ENCODE measurements at regions not wholly inside any gene's neighbourhood (a gene's known extent, or its start where the extent isn't known, plus 50 kb on each side); places are given as distances from the start of the nearest gene placed in this dataset.
"Not testable (repeated sequence)": the region's sequence is repeated elsewhere in the genome, so short reads cannot be mapped to it uniquely, and the experiment has no call there.

- no peak for FAIRE-seq
Measured at GRCh38 chr2:77713412-77713811, 191.2 kb upstream of the LRRTM4 start.

GRCh38 chr2:77720115-77720514, 197.9 kb upstream of the LRRTM4 start:
- Histone ChIP-seq H3K27me3 (ENCODE audit: control insufficient read depth, insufficient read depth, low read length) (no peaks in the 10 kb centered on the region), H3K4me3 (ENCODE audit: low read length in 3 of 3) (no peak overlapping the region), H3K4me1 (ENCODE audit: control insufficient read depth in 2 of 3, insufficient read depth in 2 of 3, low read depth in 1 of 3, low read length in 3 of 3) (no peaks in the 10 kb centered on the region), H3K9ac (ENCODE audit: low read length in 3 of 3) (no peak overlapping the region), H3K9me3 (ENCODE audit: control insufficient read depth in 2 of 3, insufficient read depth in 1 of 3, low read length in 3 of 3) (no peaks in the 10 kb centered on the region), H3K27ac (ENCODE audit: low read depth in 2 of 2, low read length in 2 of 2) (no peak overlapping the region), H3K36me3 (ENCODE audit: control insufficient read depth in 2 of 3, insufficient read depth in 3 of 3, low read length in 3 of 3) (no peaks in the 10 kb centered on the region)
- DNase-seq (no peak), FAIRE-seq (no peak)
- TF ChIP-seq CTCF (IDR thresholded peaks at IDR 0.05; ENCODE audit: borderline replicate concordance, extremely low read depth, insufficient read depth) = no peak
- intact Hi-C loops (cut with DNase I) = no loop called here

More at GRCh38 chr2:77713412-77713811, 191.2 kb upstream of the LRRTM4 start:
- H3K9ac ChIP-seq (ENCODE audit: low read length in 3 of 3) = no peak overlapping the region
- H3K9me3 ChIP-seq (ENCODE audit: control insufficient read depth in 2 of 3, insufficient read depth in 1 of 3, low read length in 3 of 3) = no peaks in the 10 kb centered on the region
- no peak overlapping the region for H3K4me3 ChIP-seq (ENCODE audit: low read length in 3 of 3)
- no peak for DNase-seq
- H3K27ac ChIP-seq (ENCODE audit: low read depth in 2 of 2, low read length in 2 of 2) = no peak overlapping the region
- intact Hi-C loops (cut with DNase I) = no loop called here
- TF ChIP-seq CTCF (IDR thresholded peaks at IDR 0.05; ENCODE audit: borderline replicate concordance, extremely low read depth, insufficient read depth) = no peak
- no peaks in the 10 kb centered on the region for H3K4me1 ChIP-seq (ENCODE audit: control insufficient read depth in 2 of 3, insufficient read depth in 2 of 3, low read depth in 1 of 3, low read length in 3 of 3)
- H3K27me3 ChIP-seq (ENCODE audit: control insufficient read depth, insufficient read depth, low read length) = no peaks in the 10 kb centered on the region
- H3K36me3 ChIP-seq (ENCODE audit: control insufficient read depth in 2 of 3, insufficient read depth in 3 of 3, low read length in 3 of 3) = no peaks in the 10 kb centered on the region

GRCh38 chr2:77721593-77721992, 199.4 kb upstream of the LRRTM4 start:
- no peak for TF ChIP-seq CTCF (IDR thresholded peaks at IDR 0.05; ENCODE audit: borderline replicate concordance, extremely low read depth, insufficient read depth)
- FAIRE-seq = no peak
- intact Hi-C loops (cut with DNase I) = no loop called here

GRCh38 chr2:77725045-77725444, 202.9 kb upstream of the LRRTM4 start:
- intact Hi-C loops (cut with DNase I) = no loop called here
- no peak for TF ChIP-seq CTCF (IDR thresholded peaks at IDR 0.05; ENCODE audit: borderline replicate concordance, extremely low read depth, insufficient read depth)
- DNase-seq (no peak), FAIRE-seq (no peak)
- Histone ChIP-seq H3K27me3 (ENCODE audit: control insufficient read depth, insufficient read depth, low read length) (no peaks in the 10 kb centered on the region), H3K4me1 (ENCODE audit: control insufficient read depth in 2 of 3, insufficient read depth in 2 of 3, low read depth in 1 of 3, low read length in 3 of 3) (no peaks in the 10 kb centered on the region), H3K9ac (ENCODE audit: low read length in 3 of 3) (no peak overlapping the region), H3K27ac (ENCODE audit: low read depth in 2 of 2, low read length in 2 of 2) (no peak overlapping the region), H3K4me3 (ENCODE audit: low read length in 3 of 3) (no peak overlapping the region), H3K36me3 (ENCODE audit: control insufficient read depth in 2 of 3, insufficient read depth in 3 of 3, low read length in 3 of 3) (no peaks in the 10 kb centered on the region), H3K9me3 (ENCODE audit: control insufficient read depth in 2 of 3, insufficient read depth in 1 of 3, low read length in 3 of 3) (no peaks in the 10 kb centered on the region)

More at GRCh38 chr2:77721593-77721992, 199.4 kb upstream of the LRRTM4 start:
- Histone ChIP-seq H3K27me3 (ENCODE audit: control insufficient read depth, insufficient read depth, low read length) (no peaks in the 10 kb centered on the region), H3K27ac (ENCODE audit: low read depth in 2 of 2, low read length in 2 of 2) (no peak overlapping the region), H3K4me3 (ENCODE audit: low read length in 3 of 3) (no peak overlapping the region), H3K9me3 (ENCODE audit: control insufficient read depth in 2 of 3, insufficient read depth in 1 of 3, low read length in 3 of 3) (no peaks in the 10 kb centered on the region), H3K4me1 (ENCODE audit: control insufficient read depth in 2 of 3, insufficient read depth in 2 of 3, low read depth in 1 of 3, low read length in 3 of 3) (no peaks in the 10 kb centered on the region), H3K36me3 (ENCODE audit: control insufficient read depth in 2 of 3, insufficient read depth in 3 of 3, low read length in 3 of 3) (no peaks in the 10 kb centered on the region), H3K9ac (ENCODE audit: low read length in 3 of 3) (no peak overlapping the region)
- no peak for DNase-seq

- H3K9ac ChIP-seq (ENCODE audit: low read length in 3 of 3); H3K4me3 ChIP-seq (ENCODE audit: low read length in 3 of 3); FAIRE-seq; intact Hi-C loops (cut with DNase I); H3K9me3 ChIP-seq (ENCODE audit: control insufficient read depth in 2 of 3, insufficient read depth in 1 of 3, low read length in 3 of 3); H3K27ac ChIP-seq (ENCODE audit: low read depth in 2 of 2, low read length in 2 of 2); H3K36me3 ChIP-seq (ENCODE audit: control insufficient read depth in 2 of 3, insufficient read depth in 3 of 3, low read length in 3 of 3); H3K4me1 ChIP-seq (ENCODE audit: control insufficient read depth in 2 of 3, insufficient read depth in 2 of 3, low read depth in 1 of 3, low read length in 3 of 3); H3K27me3 ChIP-seq (ENCODE audit: control insufficient read depth, insufficient read depth, low read length): not testable (repeated sequence)
- peak in 1 of 5 donors; percentile 65 for DNase-seq
Measured at GRCh38 chr2:77734662-77735340, 212.6 kb upstream of the LRRTM4 start.

Measured in kidney (tissue), 13 donors.